Trophoblast cell (in vitro differentiated cells and primary cell): ENCODE measurements at regions not wholly inside any gene's neighbourhood (a gene's known extent, or its start where the extent isn't known, plus 50 kb on each side); places are given as distances from the start of the nearest gene placed in this dataset.

Experiments
- DNase-seq, 2 donors: peaks; one replicate each; pipeline ENCODE4 v3.0.0-alpha.2; 2016
- H2AFZ ChIP-seq: 2 replicates; pipeline ENCODE4 v1.6.1; 2013; ENCODE audit warnings: low read length, moderate library complexity, mild to moderate bottlenecking; ENCODE audit not compliant: insufficient read depth, poor library complexity
- H2AK5ac ChIP-seq: 2 replicates; pipeline ENCODE4 v1.6.1; 2013; ENCODE audit warnings: mild to moderate bottlenecking, low read length
- H2BK120ac ChIP-seq: 2 replicates; pipeline ENCODE4 v1.6.1; 2013; ENCODE audit warnings: low read length, mild to moderate bottlenecking, moderate library complexity; ENCODE audit not compliant: insufficient read depth, poor library complexity
- H2BK12ac ChIP-seq: 2 replicates; pipeline ENCODE4 v1.6.1; 2013; ENCODE audit warnings: mild to moderate bottlenecking, low read length, moderate library complexity
- H2BK5ac ChIP-seq: 2 replicates; pipeline ENCODE4 v1.6.1; 2013; ENCODE audit warnings: low read length, low read depth, moderate library complexity, mild to moderate bottlenecking; ENCODE audit not compliant: poor library complexity
- H3K14ac ChIP-seq: 2 replicates; pipeline ENCODE4 v1.6.1; 2013; ENCODE audit warnings: mild to moderate bottlenecking, low read length
- H3K18ac ChIP-seq: 2 replicates; pipeline ENCODE4 v1.6.1; 2013; ENCODE audit warnings: mild to moderate bottlenecking, low read length
- H3K23ac ChIP-seq: 2 replicates; pipeline ENCODE4 v1.6.1; 2013; ENCODE audit warnings: low read length
- H3K27ac ChIP-seq: 2 replicates; pipeline ENCODE4 v1.5.1; 2013; ENCODE audit warnings: low read depth, mild to moderate bottlenecking, inconsistent platforms, low read length, moderate library complexity
- H3K27me3 ChIP-seq: 2 replicates; pipeline ENCODE4 v1.6.1; 2013; ENCODE audit warnings: inconsistent platforms, mild to moderate bottlenecking, low read length, moderate library complexity; ENCODE audit not compliant: insufficient read depth
- H3K36me3 ChIP-seq, 2 experiments: 1 replicate in 1 of 2; 2 replicates in 1 of 2; pipeline ENCODE4 v1.6.1; 2013; ENCODE audit warnings: low read length in 2 of 2, mild to moderate bottlenecking in 2 of 2, moderate library complexity in 1 of 2; ENCODE audit not compliant: insufficient read depth in 2 of 2, control insufficient read depth in 1 of 2
- H3K4ac ChIP-seq: 2 replicates; pipeline ENCODE4 v1.6.1; 2013; ENCODE audit warnings: low read depth, mild to moderate bottlenecking, low read length, moderate library complexity
- H3K4me1 ChIP-seq, 2 experiments: 1 replicate in 1 of 2; 2 replicates in 1 of 2; pipeline ENCODE4 v1.6.1; 2013; ENCODE audit warnings: low read length in 2 of 2, mild to moderate bottlenecking in 2 of 2, moderate library complexity in 1 of 2; ENCODE audit not compliant: insufficient read depth in 2 of 2, control insufficient read depth in 1 of 2
- H3K4me2 ChIP-seq: 2 replicates; pipeline ENCODE4 v1.6.1; 2013; ENCODE audit warnings: inconsistent platforms, mild to moderate bottlenecking, low read length, moderate library complexity
- H3K4me3 ChIP-seq: 2 replicates; pipeline ENCODE4 v1.5.1; 2013; ENCODE audit warnings: mild to moderate bottlenecking, low read depth, low read length, inconsistent platforms
- H3K79me1 ChIP-seq: one replicate; pipeline ENCODE4 v1.6.1; 2013; ENCODE audit warnings: low read length
- H3K79me2 ChIP-seq: 2 replicates; pipeline ENCODE4 v1.6.1; 2013; ENCODE audit warnings: low read length, mild to moderate bottlenecking; ENCODE audit not compliant: control insufficient read depth, insufficient read depth, poor library complexity
- H3K9ac ChIP-seq: 2 replicates; pipeline ENCODE4 v1.6.1; 2013; ENCODE audit warnings: mild to moderate bottlenecking, low read length
- H3K9me3 ChIP-seq: 2 replicates; pipeline ENCODE4 v1.6.1; 2013; ENCODE audit warnings: low read depth, mild to moderate bottlenecking, control low read depth, inconsistent platforms, low read length; ENCODE audit not compliant: insufficient read depth
- H4K12ac ChIP-seq: 2 replicates; pipeline ENCODE4 v1.6.1; 2013; ENCODE audit warnings: low read depth, mild to moderate bottlenecking, low read length, moderate library complexity
- H4K8ac ChIP-seq: 2 replicates; pipeline ENCODE4 v1.6.1; 2013; ENCODE audit warnings: low read depth, mild to moderate bottlenecking, low read length, moderate library complexity
- H4K91ac ChIP-seq: one replicate; pipeline ENCODE4 v1.6.1; 2013; ENCODE audit warnings: low read depth, mild to moderate bottlenecking, low read length, moderate library complexity
- WGBS: extraction: QIAGEN DNeasy Blood & Tissue Kit; methylation state at CpG from one replicate; pipeline ENCODE4 v1.1.7; 2013; ENCODE audit warnings: missing lambda C conversion rate; ENCODE audit not compliant: insufficient read length, insufficient coverage; ENCODE audit errors: extremely low coverage; 5-methylcytosine and 5-hydroxymethylcytosine counted together

DNA sequence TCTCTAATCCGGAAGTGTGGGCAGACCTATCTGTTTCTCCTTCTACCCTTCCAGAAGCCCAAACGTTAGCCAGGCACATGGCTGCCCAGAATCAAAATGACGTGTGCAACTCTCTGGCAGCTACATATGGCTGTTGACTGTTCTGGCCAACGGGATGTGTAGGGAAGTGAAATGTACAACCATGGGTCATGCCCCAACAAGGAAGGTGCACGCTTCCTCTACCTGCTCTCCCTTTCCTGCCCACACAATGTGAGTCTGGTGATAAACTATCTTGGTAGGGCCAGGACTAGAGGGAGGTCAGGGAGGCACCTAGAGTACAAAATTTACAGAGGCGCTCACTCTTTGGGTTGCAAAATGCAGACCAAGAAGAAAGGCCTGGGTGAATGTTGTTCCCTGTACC lies 495.9 kb upstream of the PROK2 start:
- Histone ChIP-seq H3K79me1 (no peaks in the 10 kb centered on the region), H2BK5ac (no peak overlapping the region), H3K4me2 (no peak overlapping the region), H2AK5ac (no peak overlapping the region), H3K9me3 (peaks cover 3% of the 10 kb centered on the region), H4K8ac (no peak overlapping the region), H3K4me3 (no peak overlapping the region), H3K9ac (no peak overlapping the region), H3K14ac (no peak overlapping the region), H2BK12ac (no peak overlapping the region), H4K91ac (no peak overlapping the region), H3K4me1 (no peaks in the 10 kb centered on the region), H2AFZ (no peak overlapping the region), H3K23ac (no peak overlapping the region), H3K27ac (no peak overlapping the region), H4K12ac (no peak overlapping the region), H3K4ac (no peak overlapping the region), H3K27me3 (no peaks in the 10 kb centered on the region), H2BK120ac (no peak overlapping the region), H3K18ac (no peak overlapping the region), H3K36me3 (no peaks in the 10 kb centered on the region), H3K79me2 (no peaks in the 10 kb centered on the region)
- no peak for DNase-seq
- WGBS = no CpG with 5 or more reads among the region's 6 CpGs

DNA sequence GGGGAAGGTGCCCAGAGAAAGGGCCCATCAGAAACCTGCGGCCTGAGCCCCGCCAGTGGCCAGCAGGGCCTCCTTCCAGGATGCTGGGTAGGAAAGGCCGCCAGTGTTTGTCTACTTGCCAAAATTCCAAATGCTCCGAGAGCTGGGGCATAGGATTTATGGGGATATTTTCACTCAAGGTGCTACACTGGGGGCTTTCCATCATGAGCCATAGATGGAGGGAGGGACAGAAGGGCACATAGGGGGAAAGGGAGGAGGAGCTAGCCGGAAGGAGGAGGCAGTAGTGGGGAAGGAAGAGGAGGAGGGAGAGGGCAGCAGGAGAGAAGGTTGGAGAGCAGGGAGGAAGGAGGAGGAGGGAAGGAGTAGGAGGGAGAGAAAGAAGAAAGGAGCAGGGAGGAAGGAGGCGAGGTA lies 494.7 kb upstream of the PROK2 start:
- Histone ChIP-seq H4K8ac (no peak overlapping the region), H3K27ac (no peak overlapping the region), H3K79me2 (no peaks in the 10 kb centered on the region), H2AFZ (no peak overlapping the region), H3K27me3 (no peaks in the 10 kb centered on the region), H4K91ac (no peak overlapping the region), H2AK5ac (no peak overlapping the region), H2BK12ac (no peak overlapping the region), H3K23ac (no peak overlapping the region), H3K36me3 (no peaks in the 10 kb centered on the region), H3K4me2 (no peak overlapping the region), H3K79me1 (no peaks in the 10 kb centered on the region), H3K9ac (no peak overlapping the region), H3K9me3 (peaks cover 3% of the 10 kb centered on the region), H4K12ac (no peak overlapping the region), H3K18ac (no peak overlapping the region), H3K4ac (no peak overlapping the region), H3K4me3 (no peak overlapping the region), H3K4me1 (peaks cover 5 to 6% of the 10 kb centered on the region in 2 experiments), H3K14ac (no peak overlapping the region), H2BK120ac (no peak overlapping the region), H2BK5ac (no peak overlapping the region)
- DNase-seq = no peak
- WGBS = no CpG with 5 or more reads among the region's 6 CpGs

DNA sequence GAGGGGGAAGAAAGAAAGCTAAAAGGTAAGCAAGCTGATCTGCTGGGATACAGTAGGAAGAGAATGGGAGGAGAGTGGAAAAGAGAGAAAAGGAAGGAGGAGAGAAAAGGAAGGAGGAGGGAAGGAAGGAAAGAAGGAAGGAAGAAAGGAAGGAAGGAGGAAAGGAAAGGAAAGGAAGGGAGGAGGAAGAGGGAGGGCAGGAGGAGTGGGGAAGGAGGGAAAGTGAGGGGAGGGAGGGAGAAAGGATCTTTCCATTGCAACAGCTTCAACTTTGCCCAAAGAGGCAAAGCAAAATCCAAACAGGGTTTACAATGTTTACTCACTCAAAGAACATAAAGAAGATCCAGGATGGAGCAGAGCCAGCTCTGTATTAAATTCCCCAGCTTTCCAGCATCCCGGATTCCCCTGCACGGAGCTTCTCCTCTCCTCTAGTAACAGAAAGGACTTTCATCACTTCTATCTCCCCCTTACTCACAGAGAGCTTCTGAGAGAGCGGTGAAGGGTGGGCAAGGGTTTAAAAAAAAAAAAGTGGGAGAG lies 494.2 kb upstream of the PROK2 start:
- Histone ChIP-seq H3K18ac (no peak overlapping the region), H3K79me2 (no peaks in the 10 kb centered on the region), H2AFZ (no peak overlapping the region), H2BK12ac (no peak overlapping the region), H3K79me1 (peaks cover under 1% of the 10 kb centered on the region), H3K4me2 (no peak overlapping the region), H3K4me3 (no peak overlapping the region), H2AK5ac (no peak overlapping the region), H4K12ac (no peak overlapping the region), H3K9ac (no peak overlapping the region), H4K91ac (no peak overlapping the region), H2BK5ac (no peak overlapping the region), H3K23ac (no peak overlapping the region), H4K8ac (no peak overlapping the region), H3K14ac (no peak overlapping the region), H3K36me3 (no peaks in the 10 kb centered on the region), H3K4ac (no peak overlapping the region), H3K27me3 (no peaks in the 10 kb centered on the region), H3K9me3 (peaks cover 3% of the 10 kb centered on the region), H2BK120ac (no peak overlapping the region), H3K27ac (no peak overlapping the region), H3K4me1 (peaks cover 9 to 11% of the 10 kb centered on the region in 2 experiments)
- WGBS = no CpG with 5 or more reads among the region's 3 CpGs
- DNase-seq = no peak

DNA sequence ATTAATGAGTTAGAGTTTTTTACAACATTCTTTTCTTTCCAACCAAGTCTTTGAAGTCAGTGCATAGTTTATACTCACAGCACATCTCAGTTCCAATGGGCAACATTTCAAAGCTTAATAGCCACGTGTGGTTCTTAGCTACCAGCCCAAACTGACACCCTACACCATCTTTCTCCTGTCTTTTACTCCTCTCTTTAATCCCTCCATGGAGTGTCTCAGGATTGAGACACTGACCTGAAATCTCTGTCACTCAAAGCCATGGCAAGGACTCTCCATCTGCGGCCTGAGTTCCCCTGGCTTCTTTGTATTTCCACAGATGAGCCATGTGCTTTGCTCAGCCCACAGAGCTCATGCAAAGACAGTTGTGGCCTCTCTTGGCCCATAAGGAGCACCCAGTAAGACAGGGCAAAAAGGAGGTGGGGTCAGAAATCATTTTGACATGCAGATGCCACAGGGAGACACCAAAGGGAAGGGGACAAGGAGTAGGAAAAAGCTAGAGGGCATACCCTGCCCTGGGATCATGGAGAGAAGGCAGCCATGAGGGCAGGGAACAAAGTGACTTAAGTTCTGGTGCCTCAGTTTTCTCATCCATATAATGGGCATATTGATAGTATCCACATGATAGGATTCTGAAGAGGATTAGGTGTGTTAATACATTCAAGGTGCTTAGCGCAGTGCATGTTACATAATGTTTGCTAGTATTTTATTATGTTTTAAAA lies 493.6 kb upstream of the PROK2 start:
- H2BK5ac ChIP-seq = no peak overlapping the region
- no peak overlapping the region for H2BK120ac ChIP-seq
- no CpG with 5 or more reads among the region's 3 CpGs for WGBS
- no peak overlapping the region for H2AFZ ChIP-seq
- no peak overlapping the region for H3K4me2 ChIP-seq
- H3K9me3 ChIP-seq = peaks cover 3% of the 10 kb centered on the region
- no peak for DNase-seq
- H2AK5ac ChIP-seq = no peak overlapping the region
- H3K27me3 ChIP-seq = no peaks in the 10 kb centered on the region
- H3K23ac ChIP-seq = no peak overlapping the region
- no peak overlapping the region for H3K4ac ChIP-seq
- H3K14ac ChIP-seq = no peak overlapping the region
- H3K9ac ChIP-seq = no peak overlapping the region
- peaks cover 3% of the 10 kb centered on the region for H3K79me1 ChIP-seq
- no peak overlapping the region for H3K18ac ChIP-seq
- no peaks in the 10 kb centered on the region for H3K79me2 ChIP-seq
- no peak overlapping the region for H4K12ac ChIP-seq
- H2BK12ac ChIP-seq = no peak overlapping the region
- no peak overlapping the region for H4K91ac ChIP-seq
- no peak overlapping the region for H3K27ac ChIP-seq
- H4K8ac ChIP-seq = no peak overlapping the region
- no peak overlapping the region for H3K4me3 ChIP-seq
- no peaks in the 10 kb centered on the region for H3K36me3 ChIP-seq
- peaks cover 10 to 13% of the 10 kb centered on the region in 2 experiments for H3K4me1 ChIP-seq
